Vagina (tissue), 2 donors: ENCODE measurements at regions not wholly inside any gene's neighbourhood (a gene's known extent, or its start where the extent isn't known, plus 50 kb on each side); places are given as distances from the start of the nearest gene placed in this dataset.

ENCODE experiments used
- DNase-seq, 2 donors: peaks; one replicate each; pipeline ENCODE4 v3.0.0-alpha.2; 2017; ENCODE audit errors: extremely low spot score in 2 of 2
- H3K27ac ChIP-seq: fragments of 200-600 bp; sonication (generic); one replicate; pipeline ENCODE4 v1.5.1; 2019
- H3K27me3 ChIP-seq: fragments of 200-600 bp; sonication (generic); one replicate; pipeline ENCODE4 v1.5.1; 2019
- H3K36me3 ChIP-seq, 2 donors: fragments of 200-600 bp; sonication (generic); one replicate each; pipeline ENCODE4 v1.5.1; 2017 to 2019
- H3K4me1 ChIP-seq: fragments of 200-600 bp; sonication (generic); one replicate; pipeline ENCODE4 v1.5.1; 2019
- H3K4me3 ChIP-seq, 2 donors: fragments of 200-600 bp; sonication (generic); 1 replicate in 1 of 2; 2 replicates in 1 of 2; pipeline ENCODE4 v1.5.1; 2016 to 2019
- H3K9me3 ChIP-seq: fragments of 200-600 bp; sonication (generic); one replicate; pipeline ENCODE4 v1.5.1; 2019
- CTCF ChIP-seq, 3 experiments: fragments of 450-650 bp in 2 of 3; fragments of 200-600 bp in 1 of 3; sonication (generic) in 1 of 3; IDR thresholded peaks; one replicate each; pipeline ENCODE4 v1.5.1; 2017 to 2019; ENCODE audit warnings: antibody characterized with exemption in 3 of 3, mild to moderate bottlenecking in 2 of 3, moderate library complexity in 2 of 3
- POLR2A ChIP-seq, 2 donors: fragments of 450-650 bp; IDR thresholded peaks; one replicate each; pipeline ENCODE4 v1.6.1; 2017; ENCODE audit warnings: antibody characterized with exemption in 2 of 2, mild to moderate bottlenecking in 2 of 2, moderate library complexity in 2 of 2
- POLR2AphosphoS5 ChIP-seq, 2 donors: sonication (generic); formaldehyde crosslinking; IDR thresholded peaks; one replicate each; pipeline ENCODE4 v1.9.0; 2017; ENCODE audit warnings: antibody characterized with exemption in 2 of 2, mild to moderate bottlenecking in 2 of 2, low read depth in 1 of 2; ENCODE audit not compliant: insufficient read depth in 1 of 2
- intact Hi-C: fragments of 100-400 bp; cut with DNase I; formaldehyde crosslinking; loops from one replicate; pipeline ENCODE4 v1.15.1; 2023

GRCh38 chr15:95520922-95521321, 809.6 kb upstream of the NR2F2 start:
- Histone ChIP-seq H3K27ac (no peak overlapping the region), H3K36me3 (no peaks in the 10 kb centered on the region), H3K27me3 (no peaks in the 10 kb centered on the region), H3K4me1 (no peaks in the 10 kb centered on the region), H3K9me3 (no peaks in the 10 kb centered on the region), H3K4me3 (no peak overlapping the region)
- no peak for DNase-seq
- intact Hi-C loops = no loop called here
- TF ChIP-seq POLR2A (IDR thresholded peaks at IDR 0.05) = no peak
- no peak for TF ChIP-seq CTCF (IDR thresholded peaks at IDR 0.05)

GRCh38 chr15:95522533-95522932, 808.0 kb upstream of the NR2F2 start:
- no peaks in the 10 kb centered on the region for H3K27me3 ChIP-seq
- H3K4me3 ChIP-seq = no peak overlapping the region
- intact Hi-C loops = no loop called here

GRCh38 chr15:95528920-95529319, 801.6 kb upstream of the NR2F2 start:
- intact Hi-C loops = no loop called here
- Histone ChIP-seq H3K36me3 (no peaks in the 10 kb centered on the region), H3K4me3 (no peak overlapping the region), H3K9me3 (no peaks in the 10 kb centered on the region), H3K27ac (no peak overlapping the region), H3K27me3 (no peaks in the 10 kb centered on the region), H3K4me1 (no peaks in the 10 kb centered on the region)
- TF ChIP-seq POLR2AphosphoS5 (IDR thresholded peaks at IDR 0.05; ENCODE audit: insufficient read depth in 1 of 2, low read depth in 1 of 2) = no peak
- no peak for TF ChIP-seq CTCF (IDR thresholded peaks at IDR 0.05)
- TF ChIP-seq POLR2A (IDR thresholded peaks at IDR 0.05) = no peak
- no peak for DNase-seq

More at GRCh38 chr15:95522533-95522932, 808.0 kb upstream of the NR2F2 start:
- TF ChIP-seq POLR2A (IDR thresholded peaks at IDR 0.05) (no peak), CTCF (IDR thresholded peaks at IDR 0.05) (no peak), POLR2AphosphoS5 (IDR thresholded peaks at IDR 0.05; ENCODE audit: insufficient read depth in 1 of 2, low read depth in 1 of 2) (no peak)
- Histone ChIP-seq H3K9me3 (no peaks in the 10 kb centered on the region), H3K27ac (no peak overlapping the region), H3K4me1 (no peaks in the 10 kb centered on the region), H3K36me3 (no peaks in the 10 kb centered on the region)
- DNase-seq = no peak

- Histone ChIP-seq H3K27me3 (no peaks in the 10 kb centered on the region), H3K36me3 (no peaks in the 10 kb centered on the region), H3K4me1 (no peaks in the 10 kb centered on the region), H3K27ac (no peak overlapping the region), H3K4me3 (no peak overlapping the region), H3K9me3 (no peaks in the 10 kb centered on the region)
- TF ChIP-seq POLR2AphosphoS5 (IDR thresholded peaks at IDR 0.05; ENCODE audit: insufficient read depth in 1 of 2, low read depth in 1 of 2) (no peak), POLR2A (IDR thresholded peaks at IDR 0.05) (no peak)
- intact Hi-C loops = no loop called here
- no peak for DNase-seq
Observed at GRCh38 chr15:95536638-95537037, 793.9 kb upstream of the NR2F2 start.

- H3K27ac ChIP-seq = no peak overlapping the region
- no peak overlapping the region for H3K4me3 ChIP-seq
- intact Hi-C loops = no loop called here
- TF ChIP-seq POLR2AphosphoS5 (IDR thresholded peaks at IDR 0.05; ENCODE audit: insufficient read depth in 1 of 2, low read depth in 1 of 2) (no peak), POLR2A (IDR thresholded peaks at IDR 0.05) (no peak), CTCF (IDR thresholded peaks at IDR 0.05) (no peak)
- H3K4me1 ChIP-seq = no peaks in the 10 kb centered on the region
- H3K27me3 ChIP-seq = no peaks in the 10 kb centered on the region
- no peaks in the 10 kb centered on the region for H3K9me3 ChIP-seq
- DNase-seq = no peak
- H3K36me3 ChIP-seq = no peaks in the 10 kb centered on the region
Observed at GRCh38 chr15:95538693-95539092, 791.8 kb upstream of the NR2F2 start.

- Histone ChIP-seq H3K27me3 (no peaks in the 10 kb centered on the region), H3K36me3 (no peaks in the 10 kb centered on the region), H3K4me3 (no peak overlapping the region), H3K9me3 (no peaks in the 10 kb centered on the region), H3K4me1 (no peaks in the 10 kb centered on the region), H3K27ac (no peak overlapping the region)
- intact Hi-C loops = no loop called here
- TF ChIP-seq CTCF (IDR thresholded peaks at IDR 0.05) = no peak
- TF ChIP-seq POLR2A (IDR thresholded peaks at IDR 0.05) = no peak
- no peak for TF ChIP-seq POLR2AphosphoS5 (IDR thresholded peaks at IDR 0.05; ENCODE audit: insufficient read depth in 1 of 2, low read depth in 1 of 2)
- no peak for DNase-seq
Observed at GRCh38 chr15:95541301-95541700, 789.2 kb upstream of the NR2F2 start.
